GM13976 (cell line): ENCODE measurements at regions not wholly inside any gene's neighbourhood (a gene's known extent, or its start where the extent isn't known, plus 50 kb on each side); places are given as distances from the start of the nearest gene placed in this dataset.

ENCODE experiments used
- DNase-seq: peaks from one replicate; pipeline ENCODE4 v3.0.0; 2012; ENCODE audit warnings: low spot score
- CTCF ChIP-seq: IDR thresholded peaks from 2 replicates; pipeline ENCODE4 v1.5.1; 2012; ENCODE audit warnings: borderline replicate concordance, mild to moderate bottlenecking; ENCODE audit not compliant: insufficient read depth; ENCODE audit errors: extremely low read depth, missing control alignments, control extremely low read depth
- in situ Hi-C: fragments of 300-500 bp; cut with MboI; formaldehyde crosslinking; loops from one replicate; pipeline ENCODE4 v1.12.0; 2022; ENCODE audit warnings: low sequenced_read_pairs, mixed read lengths, inconsistent platforms; ENCODE audit not compliant: unreplicated experiment

- no peak for DNase-seq
- in situ Hi-C loops = no loop called here
- no peak for TF ChIP-seq CTCF
Observed at GRCh38 chr18:65349635-65350034, 401.2 kb upstream of the CDH7 start.

- DNase-seq = no peak
- in situ Hi-C loops = no loop called here
- TF ChIP-seq CTCF = no peak
Observed at GRCh38 chr18:65347446-65347845, 403.4 kb upstream of the CDH7 start.

GRCh38 chr18:65346086-65346485 lies 404.7 kb upstream of the CDH7 start:
- no peak for DNase-seq
- TF ChIP-seq CTCF = no peak
- in situ Hi-C loops = no loop called here

- DNase-seq = no peak
- in situ Hi-C loops = no loop called here
- TF ChIP-seq CTCF = no peak
Observed at GRCh38 chr18:65343571-65343970, 407.2 kb upstream of the CDH7 start.

- no peak for TF ChIP-seq CTCF
- in situ Hi-C loops = no loop called here
- no peak for DNase-seq
Observed at GRCh38 chr18:65336411-65336810, 414.4 kb upstream of the CDH7 start.

GRCh38 chr18:65329010-65329409 lies 421.8 kb upstream of the CDH7 start:
- no peak for TF ChIP-seq CTCF

GRCh38 chr18:65326805-65327204 lies 424.0 kb upstream of the CDH7 start:
- DNase-seq = no peak
- TF ChIP-seq CTCF = no peak
- in situ Hi-C loops = no loop called here

More at GRCh38 chr18:65329010-65329409, 421.8 kb upstream of the CDH7 start:
- no peak for DNase-seq
- in situ Hi-C loops = no loop called here
